Vagina (tissue), 2 donors: ENCODE measurements at regions not wholly inside any gene's neighbourhood (a gene's known extent, or its start where the extent isn't known, plus 50 kb on each side); places are given as distances from the start of the nearest gene placed in this dataset.
"Not testable (repeated sequence)": the region's sequence is repeated elsewhere in the genome, so short reads cannot be mapped to it uniquely, and the experiment has no call there.

ENCODE experiments used
- DNase-seq, 2 donors: peaks; one replicate each; pipeline ENCODE4 v3.0.0-alpha.2; 2017; ENCODE audit errors: extremely low spot score in 2 of 2
- H3K27ac ChIP-seq: fragments of 200-600 bp; sonication (generic); one replicate; pipeline ENCODE4 v1.5.1; 2019
- H3K27me3 ChIP-seq: fragments of 200-600 bp; sonication (generic); one replicate; pipeline ENCODE4 v1.5.1; 2019
- H3K36me3 ChIP-seq, 2 donors: fragments of 200-600 bp; sonication (generic); one replicate each; pipeline ENCODE4 v1.5.1; 2017 to 2019
- H3K4me1 ChIP-seq: fragments of 200-600 bp; sonication (generic); one replicate; pipeline ENCODE4 v1.5.1; 2019
- H3K4me3 ChIP-seq, 2 donors: fragments of 200-600 bp; sonication (generic); 1 replicate in 1 of 2; 2 replicates in 1 of 2; pipeline ENCODE4 v1.5.1; 2016 to 2019
- H3K9me3 ChIP-seq: fragments of 200-600 bp; sonication (generic); one replicate; pipeline ENCODE4 v1.5.1; 2019
- CTCF ChIP-seq, 3 experiments: fragments of 450-650 bp in 2 of 3; fragments of 200-600 bp in 1 of 3; sonication (generic) in 1 of 3; IDR thresholded peaks; one replicate each; pipeline ENCODE4 v1.5.1; 2017 to 2019; ENCODE audit warnings: antibody characterized with exemption in 3 of 3, mild to moderate bottlenecking in 2 of 3, moderate library complexity in 2 of 3
- POLR2A ChIP-seq, 2 donors: fragments of 450-650 bp; IDR thresholded peaks; one replicate each; pipeline ENCODE4 v1.6.1; 2017; ENCODE audit warnings: antibody characterized with exemption in 2 of 2, mild to moderate bottlenecking in 2 of 2, moderate library complexity in 2 of 2
- POLR2AphosphoS5 ChIP-seq, 2 donors: sonication (generic); formaldehyde crosslinking; IDR thresholded peaks; one replicate each; pipeline ENCODE4 v1.9.0; 2017; ENCODE audit warnings: antibody characterized with exemption in 2 of 2, mild to moderate bottlenecking in 2 of 2, low read depth in 1 of 2; ENCODE audit not compliant: insufficient read depth in 1 of 2
- intact Hi-C: fragments of 100-400 bp; cut with DNase I; formaldehyde crosslinking; loops from one replicate; pipeline ENCODE4 v1.15.1; 2023

- H3K27ac ChIP-seq = no peak overlapping the region
- intact Hi-C loops = no loop called here
- no peak for DNase-seq
Measured at GRCh38 chr15:93762036-93762435, 469.3 kb upstream of the MCTP2 start.

DNA sequence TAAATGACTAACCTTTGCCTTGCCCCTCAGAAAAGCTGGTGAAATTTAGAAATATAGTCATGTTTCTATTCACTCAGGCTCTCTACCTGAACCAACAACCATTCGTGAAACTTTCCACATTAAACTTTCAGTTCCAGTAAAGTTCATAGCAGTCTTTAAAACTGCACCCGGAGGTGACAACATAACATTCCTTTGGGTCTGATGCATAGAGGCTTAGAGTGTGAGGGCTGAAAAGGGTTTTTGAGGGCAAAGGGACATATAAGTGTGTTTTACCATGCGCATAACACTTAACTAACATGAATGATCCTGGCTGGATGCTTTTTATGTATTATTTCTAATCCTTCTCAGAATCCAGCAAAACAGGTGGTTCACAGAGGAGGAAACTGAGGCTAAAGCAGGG lies 471.7 kb upstream of the MCTP2 start:
- no peaks in the 10 kb centered on the region for H3K4me1 ChIP-seq
- TF ChIP-seq POLR2A (IDR thresholded peaks at IDR 0.05) (no peak), CTCF (IDR thresholded peaks at IDR 0.05) (no peak), POLR2AphosphoS5 (IDR thresholded peaks at IDR 0.05; ENCODE audit: insufficient read depth in 1 of 2, low read depth in 1 of 2) (no peak)
- no peak for DNase-seq
- H3K36me3 ChIP-seq = no peaks in the 10 kb centered on the region
- H3K9me3 ChIP-seq = no peaks in the 10 kb centered on the region
- no peak overlapping the region for H3K27ac ChIP-seq
- no peak overlapping the region for H3K4me3 ChIP-seq
- intact Hi-C loops = no loop called here
- no peaks in the 10 kb centered on the region for H3K27me3 ChIP-seq

More at GRCh38 chr15:93762036-93762435, 469.3 kb upstream of the MCTP2 start:
- Histone ChIP-seq H3K4me1 (no peaks in the 10 kb centered on the region), H3K36me3 (no peaks in the 10 kb centered on the region), H3K27me3 (no peaks in the 10 kb centered on the region), H3K4me3 (no peak overlapping the region), H3K9me3 (no peaks in the 10 kb centered on the region)
- TF ChIP-seq POLR2A (IDR thresholded peaks at IDR 0.05) = no peak
- TF ChIP-seq POLR2AphosphoS5 (IDR thresholded peaks at IDR 0.05; ENCODE audit: insufficient read depth in 1 of 2, low read depth in 1 of 2) = no peak
- TF ChIP-seq CTCF (IDR thresholded peaks at IDR 0.05) = no peak

GRCh38 chr15:93758824-93759223 lies 472.5 kb upstream of the MCTP2 start:
- intact Hi-C loops = no loop called here
- Histone ChIP-seq H3K27ac (no peak overlapping the region), H3K9me3 (no peaks in the 10 kb centered on the region), H3K4me1 (no peaks in the 10 kb centered on the region), H3K27me3 (no peaks in the 10 kb centered on the region), H3K4me3 (no peak overlapping the region), H3K36me3 (no peaks in the 10 kb centered on the region)
- no peak for DNase-seq
- no peak for TF ChIP-seq CTCF (IDR thresholded peaks at IDR 0.05)
- no peak for TF ChIP-seq POLR2AphosphoS5 (IDR thresholded peaks at IDR 0.05; ENCODE audit: insufficient read depth in 1 of 2, low read depth in 1 of 2)
- no peak for TF ChIP-seq POLR2A (IDR thresholded peaks at IDR 0.05)

- DNase-seq = no peak
- TF ChIP-seq POLR2A (IDR thresholded peaks at IDR 0.05) (no peak), CTCF (IDR thresholded peaks at IDR 0.05) (no peak), POLR2AphosphoS5 (IDR thresholded peaks at IDR 0.05; ENCODE audit: insufficient read depth in 1 of 2, low read depth in 1 of 2) (no peak)
- no peak overlapping the region for H3K4me3 ChIP-seq
- no peaks in the 10 kb centered on the region for H3K4me1 ChIP-seq
- H3K9me3 ChIP-seq = no peaks in the 10 kb centered on the region
- H3K27ac ChIP-seq = no peak overlapping the region
- no peaks in the 10 kb centered on the region for H3K36me3 ChIP-seq
- intact Hi-C loops = no loop called here
- H3K27me3 ChIP-seq = no peaks in the 10 kb centered on the region
Measured at GRCh38 chr15:93748710-93749109, 482.7 kb upstream of the MCTP2 start.

DNA sequence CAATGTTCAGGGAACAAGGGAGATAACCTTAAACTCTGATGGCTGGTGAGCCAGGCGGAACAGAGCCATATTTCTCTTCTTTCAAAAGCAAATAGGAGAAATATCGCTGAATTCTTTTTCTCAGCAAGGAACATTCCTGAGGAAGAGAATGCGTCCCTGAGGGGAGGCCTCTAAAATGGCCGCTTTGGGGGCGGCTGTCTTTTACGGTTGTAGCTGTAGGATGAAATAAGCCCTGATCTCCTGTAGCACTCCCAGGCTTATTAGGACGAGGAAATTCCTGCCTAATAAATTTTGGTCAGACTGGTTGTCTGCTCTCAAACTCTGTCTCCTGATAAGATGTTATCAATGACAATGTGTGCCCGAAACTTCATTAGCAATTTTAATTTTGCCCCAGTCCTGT lies 496.4 kb upstream of the MCTP2 start:
- not testable (repeated sequence) for H3K36me3 ChIP-seq, H3K27ac ChIP-seq, DNase-seq, H3K4me3 ChIP-seq, H3K9me3 ChIP-seq, H3K4me1 ChIP-seq, H3K27me3 ChIP-seq
- intact Hi-C loops = loop anchor here (5.0 kb wide), 1 partner anchor 743 kb away; no protein-coding TSS in a partner anchor

DNA sequence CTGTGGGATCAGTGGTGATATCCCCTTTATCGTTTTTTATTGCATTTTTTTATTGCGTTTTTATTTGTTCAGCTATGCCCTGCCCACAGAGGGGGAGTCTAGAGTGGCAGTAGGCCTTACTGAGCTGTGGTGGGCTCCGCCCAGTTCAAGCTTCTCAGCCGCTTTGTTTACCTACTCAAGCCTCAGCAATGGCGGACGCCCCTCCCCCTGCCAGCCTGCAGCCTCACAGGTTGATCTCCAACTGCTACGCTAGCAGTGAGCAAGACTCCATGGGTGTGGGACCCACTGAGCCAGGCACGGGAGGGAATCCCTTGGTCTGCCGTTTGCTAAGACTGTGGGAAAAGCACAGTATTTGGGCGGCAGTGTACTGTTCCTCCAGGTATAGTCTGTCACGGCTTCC lies 500.6 kb upstream of the MCTP2 start:
- Histone ChIP-seq H3K9me3 (no peaks in the 10 kb centered on the region), H3K4me3 (no peak overlapping the region), H3K27me3 (no peaks in the 10 kb centered on the region), H3K27ac (no peak overlapping the region), H3K4me1 (no peaks in the 10 kb centered on the region), H3K36me3 (no peaks in the 10 kb centered on the region)
- DNase-seq = no peak
- intact Hi-C loops = loop anchor here (5.0 kb wide), 1 partner anchor 738 kb away; no protein-coding TSS in a partner anchor
- TF ChIP-seq POLR2AphosphoS5 (IDR thresholded peaks at IDR 0.05; ENCODE audit: insufficient read depth in 1 of 2, low read depth in 1 of 2) = no peak
- TF ChIP-seq POLR2A (IDR thresholded peaks at IDR 0.05) = no peak
- no peak for TF ChIP-seq CTCF (IDR thresholded peaks at IDR 0.05)
